ENCODE measurements at regions not wholly inside any gene's neighbourhood (a gene's known extent, or its start where the extent isn't known, plus 50 kb on each side); places are given as distances from the start of the nearest gene placed in this dataset.

- no peak overlapping the region for H2AFZ ChIP-seq (ENCODE audit: low read length)
- CTCF ChIA-PET (ENCODE audit: partially characterized antibody) = interaction anchor here (0.8 to 2.0 kb wide), 2 partner anchors 14 to 300 kb away, joined by 3 to 9 read pairs; no protein-coding TSS in a partner anchor
These were observed 70.2 kb upstream of the EPB41L1 start for GRCh38 chr20:36084356-36084755.

More at GRCh38 chr20:36084356-36084755, 70.2 kb upstream of the EPB41L1 start:
- Histone ChIP-seq H3K23me2 (ENCODE audit: low read depth, low read length) (no peaks in the 10 kb centered on the region), H2BK5ac (ENCODE audit: low read depth, low read length) (no peak overlapping the region), H3K56ac (replicated peaks; ENCODE audit: insufficient read length, low read depth, low read length) (no peak overlapping the region), H3K4me3 (ENCODE audit: extremely low read depth in 1 of 4, insufficient read depth in 2 of 4, low read depth in 3 of 4, low read length in 4 of 4) (no peak overlapping the region), H3K4me2 (ENCODE audit: insufficient read depth in 1 of 2, low read depth in 2 of 2, low read length in 2 of 2) (no peak overlapping the region), H3K9me3 (ENCODE audit: insufficient read depth in 2 of 2, low read depth in 1 of 2, low read length in 1 of 2) (0 out of 4 replicates have a peak, but pooled peaks cover 0 to 3% of the 10 kb centered on the region in 2 experiments), H4K20me1 (replicated peaks in 1 of 2; ENCODE audit: control insufficient read depth in 1 of 2, insufficient read depth in 2 of 2, low read length in 2 of 2) (no peaks in the 10 kb centered on the region), H3K36me3 (ENCODE audit: control insufficient read depth in 2 of 4, insufficient read depth in 4 of 4, low read length in 3 of 4) (no peaks in the 10 kb centered on the region), H3K18ac (ENCODE audit: extremely low read depth, low read length) (no peak overlapping the region), H2AK5ac (ENCODE audit: low read depth, low read length) (no peak overlapping the region), H3K4me1 (replicated peaks in 1 of 4; ENCODE audit: control insufficient read depth in 3 of 4, insufficient read depth in 4 of 4, low read length in 3 of 4) (no peaks in the 10 kb centered on the region), H3K23ac (ENCODE audit: insufficient read length) (no peak overlapping the region), H3K9ac (replicated peaks in 1 of 4; ENCODE audit: extremely low read depth in 1 of 4, low read depth in 3 of 4, low read length in 3 of 4) (no peak overlapping the region), H3K79me2 (ENCODE audit: control insufficient read depth in 1 of 2, insufficient read depth in 2 of 2, low read length in 2 of 2) (no peaks in the 10 kb centered on the region), H2BK120ac (replicated peaks; ENCODE audit: low read depth, low read length) (no peak overlapping the region), H3K4ac (replicated peaks; ENCODE audit: insufficient read length, low read depth, low read length) (no peak overlapping the region), H2BK15ac (ENCODE audit: low read length) (no peak overlapping the region), H4K91ac (replicated peaks; ENCODE audit: insufficient read length, low read length) (no peak overlapping the region), H2BK20ac (ENCODE audit: low read length) (no peak overlapping the region), H3K27me3 (replicated peaks in 1 of 4; ENCODE audit: control insufficient read depth in 3 of 4, extremely low read depth in 1 of 4, insufficient read depth in 3 of 4, low read length in 3 of 4) (no peaks in the 10 kb centered on the region), H3K27ac (ENCODE audit: low read depth, low read length) (no peak overlapping the region), H3K14ac (ENCODE audit: insufficient read length) (no peak overlapping the region), H4K5ac (ENCODE audit: insufficient read length, low read depth, low read length) (no peak overlapping the region), H2BK12ac (ENCODE audit: low read depth, low read length) (no peak overlapping the region), H4K8ac (ENCODE audit: extremely low read depth, insufficient read depth, low read length) (no peak overlapping the region), H3K79me1 (ENCODE audit: low read depth, low read length) (no peaks in the 10 kb centered on the region)
- DNase-seq (ENCODE audit: low read depth in 1 of 2, low spot score in 2 of 2) = no peak
- no peak for FAIRE-seq
- no peak for TF ChIP-seq EP300 (IDR thresholded peaks at IDR 0.05; ENCODE audit: borderline replicate concordance in 1 of 2, low read depth in 2 of 2, low read length in 2 of 2)
- TF ChIP-seq CTCF (IDR thresholded peaks at IDR 0.05; ENCODE audit: control extremely low read depth in 1 of 3, insufficient read depth in 1 of 3, low read depth in 1 of 3, low read length in 3 of 3) = no peak
- TF ChIP-seq SIRT6 (IDR thresholded peaks at IDR 0.05; ENCODE audit: low read length) = no peak
- TF ChIP-seq CHD1 (IDR thresholded peaks at IDR 0.05; ENCODE audit: low read depth, low read length) = no peak
- TF ChIP-seq TCF12 (IDR thresholded peaks at IDR 0.05; ENCODE audit: low read depth, low read length) = no peak
- 86% methylated on average over 3 of the region's 3 CpGs; no CpG with 5 or more reads in 1 of the 2 experiments for WGBS, 2 experiments (ENCODE audit: extremely low coverage in 1 of 2, insufficient coverage in 1 of 2, insufficient read length in 1 of 2, insufficient replicate concordance in 2 of 2, low coverage in 1 of 2, low lambda C conversion rate in 2 of 2, missing lambda C conversion rate in 1 of 2)
- POLR2A ChIA-PET (ENCODE audit: partially characterized antibody) = no interaction called here
